ENCODE measurements at regions not wholly inside any gene's neighbourhood (a gene's known extent, or its start where the extent isn't known, plus 50 kb on each side); places are given as distances from the start of the nearest gene placed in this dataset.

GRCh38 chr12:17999174-17999801, 90.7 kb downstream of the RERGL start:
- Histone ChIP-seq H3K4me2 (ENCODE audit: insufficient read depth, low read length) (no peak overlapping the region), H3K4me3 (no peak overlapping the region), H3K9me1 (ENCODE audit: control insufficient read depth, insufficient read depth, low read length) (no peaks in the 10 kb centered on the region), H3K9me3 (replicated peaks; ENCODE audit: control insufficient read depth, insufficient read depth, low read depth, low read length) (no peaks in the 10 kb centered on the region), H3K36me3 (ENCODE audit: control insufficient read depth, insufficient read depth, low read length) (no peaks in the 10 kb centered on the region), H3K4me1 (replicated peaks in 1 of 2; ENCODE audit: control insufficient read depth in 2 of 2, insufficient read depth in 2 of 2, low read length in 2 of 2) (no peaks in the 10 kb centered on the region), H3K27me3 (ENCODE audit: control insufficient read depth in 2 of 2, insufficient read depth in 2 of 2, low read length in 2 of 2) (no peaks in the 10 kb centered on the region), H4K20me1 (replicated peaks; ENCODE audit: control insufficient read depth, insufficient read depth, low read length) (no peaks in the 10 kb centered on the region), H3K79me2 (ENCODE audit: control insufficient read depth, insufficient read depth, low read length) (no peaks in the 10 kb centered on the region), H2AFZ (ENCODE audit: low read depth, low read length) (no peak overlapping the region), H3K9ac (ENCODE audit: insufficient read depth in 1 of 2, low read depth in 2 of 2, low read length in 2 of 2) (no peak overlapping the region), H3K27ac (ENCODE audit: extremely low read depth, low read depth, low read length) (no peak overlapping the region)
- FAIRE-seq (no peak), DNase-seq (ENCODE audit: extremely low read depth in 1 of 4, low spot score in 3 of 4) (no peak), ATAC-seq (no peak)
- WGBS (ENCODE audit: insufficient coverage, low coverage, missing lambda C conversion rate), result 0% methylated on average over 2 of the region's 2 CpGs
- intact Hi-C loops (cut with micrococcal nuclease) (no loop called here), in situ Hi-C loops (cut with MboI) (no loop called here)
- no TSS peak for BruUV-seq (replicated peaks)
- POLR2A ChIA-PET, result no interaction called here
- CTCF ChIA-PET (ENCODE audit: low intra/inter-chr PET ratio), result no interaction called here
- TF ChIP-seq KLF10 (CRISPR knock-in tag; IDR thresholded peaks at IDR 0.05) (no peak), NELFE (IDR thresholded peaks at IDR 0.05; ENCODE audit: insufficient read depth, insufficient read length) (no peak), ESRRB (CRISPR knock-in tag; IDR thresholded peaks at IDR 0.05; ENCODE audit: borderline replicate concordance) (no peak), SFPQ (IDR thresholded peaks at IDR 0.05; ENCODE audit: low read depth, low read length) (no peak), RBFOX2 (IDR thresholded peaks at IDR 0.05; ENCODE audit: low read depth, low read length) (no peak), RBM15 (IDR thresholded peaks at IDR 0.05; ENCODE audit: insufficient read depth, low read length) (no peak), CEBPB (tag; IDR thresholded peaks at IDR 0.05) (no peak), ZNF174 (CRISPR knock-in tag; IDR thresholded peaks at IDR 0.05) (no peak), L3MBTL2 (IDR thresholded peaks at IDR 0.05) (no peak), PBX2 (CRISPR knock-in tag; IDR thresholded peaks at IDR 0.05; ENCODE audit: low read depth) (no peak), PBX2 (tag; conservative IDR thresholded peaks at IDR 0.05; ENCODE audit: low read depth) (no peak), KDM5B (IDR thresholded peaks at IDR 0.05; ENCODE audit: insufficient replicate concordance, low read depth, low read length) (no peak), ESRRA (IDR thresholded peaks at IDR 0.05; ENCODE audit: borderline replicate concordance, low read depth) (no peak), HNRNPK (IDR thresholded peaks at IDR 0.05; ENCODE audit: low read depth, low read length, poor library complexity, severe bottlenecking) (no peak)
- TF ChIP-seq, protein P1, sequence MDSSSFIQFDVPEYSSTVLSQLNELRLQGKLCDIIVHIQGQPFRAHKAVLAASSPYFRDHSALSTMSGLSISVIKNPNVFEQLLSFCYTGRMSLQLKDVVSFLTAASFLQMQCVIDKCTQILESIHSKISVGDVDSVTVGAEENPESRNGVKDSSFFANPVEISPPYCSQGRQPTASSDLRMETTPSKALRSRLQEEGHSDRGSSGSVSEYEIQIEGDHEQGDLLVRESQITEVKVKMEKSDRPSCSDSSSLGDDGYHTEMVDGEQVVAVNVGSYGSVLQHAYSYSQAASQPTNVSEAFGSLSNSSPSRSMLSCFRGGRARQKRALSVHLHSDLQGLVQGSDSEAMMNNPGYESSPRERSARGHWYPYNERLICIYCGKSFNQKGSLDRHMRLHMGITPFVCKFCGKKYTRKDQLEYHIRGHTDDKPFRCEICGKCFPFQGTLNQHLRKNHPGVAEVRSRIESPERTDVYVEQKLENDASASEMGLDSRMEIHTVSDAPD (CRISPR knock-in tag; IDR thresholded peaks at IDR 0.05), result no peak
